ENCODE measurements at regions not wholly inside any gene's neighbourhood (a gene's known extent, or its start where the extent isn't known, plus 50 kb on each side); places are given as distances from the start of the nearest gene placed in this dataset.
"Not testable (repeated sequence)": the region's sequence is repeated elsewhere in the genome, so short reads cannot be mapped to it uniquely, and the experiment has no call there.

DNA sequence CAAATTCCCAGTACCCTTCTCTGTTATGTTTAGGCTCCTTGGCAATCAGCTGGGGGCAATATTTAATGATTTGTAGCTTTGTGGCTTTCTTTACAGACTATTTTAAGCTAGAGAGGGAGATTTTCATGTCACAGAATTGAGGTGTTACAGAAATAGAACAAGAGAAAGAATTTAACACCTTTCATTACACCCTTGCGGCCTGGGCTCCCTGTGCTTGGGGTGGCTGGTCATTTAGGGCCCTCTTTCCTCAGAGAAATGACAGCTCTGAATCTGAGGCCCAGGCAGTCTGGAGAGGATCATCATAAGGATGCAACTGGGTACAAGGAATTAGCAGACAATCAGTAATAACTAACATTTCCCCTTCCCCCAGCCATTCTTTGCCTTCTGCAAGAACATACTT, 104.5 kb upstream of the INTU start:
- Histone ChIP-seq H3K27ac (ENCODE audit: low read depth in 1 of 2, low read length in 2 of 2) (no peak overlapping the region), H3K9me3 (ENCODE audit: control insufficient read depth in 4 of 4, low read length in 3 of 4) (no peaks in the 10 kb centered on the region), H3K4me3 (ENCODE audit: low read depth in 1 of 3, low read length in 3 of 3) (no peak overlapping the region), H3K4me1 (ENCODE audit: control insufficient read depth in 4 of 4, insufficient read depth in 4 of 4, low read length in 3 of 4) (peaks cover 0 to 3% (median 1%) of the 10 kb centered on the region in 4 donors), H3K36me3 (ENCODE audit: control insufficient read depth in 4 of 4, insufficient read depth in 3 of 4, low read depth in 1 of 4, low read length in 3 of 4) (no peaks in the 10 kb centered on the region), H3K9ac (ENCODE audit: low read depth in 1 of 2, low read length in 2 of 2) (no peak overlapping the region), H3K27me3 (ENCODE audit: control insufficient read depth in 4 of 4, insufficient read depth in 4 of 4, low read length in 3 of 4) (no peaks in the 10 kb centered on the region)
- WGBS = 82% methylated on average over 1 of the region's 1 CpG
- TF ChIP-seq RAD21 (IDR thresholded peaks at IDR 0.05) (no peak), HNF4A (conservative IDR thresholded peaks at IDR 0.05) (no peak), RXRA (IDR thresholded peaks at IDR 0.05) (no peak), TAF1 (conservative IDR thresholded peaks at IDR 0.05) (no peak), SP1 (IDR thresholded peaks at IDR 0.05) (no peak), EGR1 (IDR thresholded peaks at IDR 0.05; ENCODE audit: low read depth in 2 of 2) (no peak), JUND (IDR thresholded peaks at IDR 0.05) (no peak), YY1 (IDR thresholded peaks at IDR 0.05) (no peak)
- TF ChIP-seq, protein P1, sequence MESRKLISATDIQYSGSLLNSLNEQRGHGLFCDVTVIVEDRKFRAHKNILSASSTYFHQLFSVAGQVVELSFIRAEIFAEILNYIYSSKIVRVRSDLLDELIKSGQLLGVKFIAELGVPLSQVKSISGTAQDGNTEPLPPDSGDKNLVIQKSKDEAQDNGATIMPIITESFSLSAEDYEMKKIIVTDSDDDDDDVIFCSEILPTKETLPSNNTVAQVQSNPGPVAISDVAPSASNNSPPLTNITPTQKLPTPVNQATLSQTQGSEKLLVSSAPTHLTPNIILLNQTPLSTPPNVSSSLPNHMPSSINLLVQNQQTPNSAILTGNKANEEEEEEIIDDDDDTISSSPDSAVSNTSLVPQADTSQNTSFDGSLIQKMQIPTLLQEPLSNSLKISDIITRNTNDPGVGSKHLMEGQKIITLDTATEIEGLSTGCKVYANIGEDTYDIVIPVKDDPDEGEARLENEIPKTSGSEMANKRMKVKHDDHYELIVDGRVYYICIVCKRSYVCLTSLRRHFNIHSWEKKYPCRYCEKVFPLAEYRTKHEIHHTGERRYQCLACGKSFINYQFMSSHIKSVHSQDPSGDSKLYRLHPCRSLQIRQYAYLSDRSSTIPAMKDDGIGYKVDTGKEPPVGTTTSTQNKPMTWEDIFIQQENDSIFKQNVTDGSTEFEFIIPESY (IDR thresholded peaks at IDR 0.05) = no peak
- TF ChIP-seq, protein P2, sequence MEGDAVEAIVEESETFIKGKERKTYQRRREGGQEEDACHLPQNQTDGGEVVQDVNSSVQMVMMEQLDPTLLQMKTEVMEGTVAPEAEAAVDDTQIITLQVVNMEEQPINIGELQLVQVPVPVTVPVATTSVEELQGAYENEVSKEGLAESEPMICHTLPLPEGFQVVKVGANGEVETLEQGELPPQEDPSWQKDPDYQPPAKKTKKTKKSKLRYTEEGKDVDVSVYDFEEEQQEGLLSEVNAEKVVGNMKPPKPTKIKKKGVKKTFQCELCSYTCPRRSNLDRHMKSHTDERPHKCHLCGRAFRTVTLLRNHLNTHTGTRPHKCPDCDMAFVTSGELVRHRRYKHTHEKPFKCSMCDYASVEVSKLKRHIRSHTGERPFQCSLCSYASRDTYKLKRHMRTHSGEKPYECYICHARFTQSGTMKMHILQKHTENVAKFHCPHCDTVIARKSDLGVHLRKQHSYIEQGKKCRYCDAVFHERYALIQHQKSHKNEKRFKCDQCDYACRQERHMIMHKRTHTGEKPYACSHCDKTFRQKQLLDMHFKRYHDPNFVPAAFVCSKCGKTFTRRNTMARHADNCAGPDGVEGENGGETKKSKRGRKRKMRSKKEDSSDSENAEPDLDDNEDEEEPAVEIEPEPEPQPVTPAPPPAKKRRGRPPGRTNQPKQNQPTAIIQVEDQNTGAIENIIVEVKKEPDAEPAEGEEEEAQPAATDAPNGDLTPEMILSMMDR (IDR thresholded peaks at IDR 0.05; ENCODE audit: low read depth, low read length, missing input control) = no peak
- TF ChIP-seq, protein P3, sequence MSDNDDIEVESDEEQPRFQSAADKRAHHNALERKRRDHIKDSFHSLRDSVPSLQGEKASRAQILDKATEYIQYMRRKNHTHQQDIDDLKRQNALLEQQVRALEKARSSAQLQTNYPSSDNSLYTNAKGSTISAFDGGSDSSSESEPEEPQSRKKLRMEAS (IDR thresholded peaks at IDR 0.05) = no peak
- TF ChIP-seq, protein P4, sequence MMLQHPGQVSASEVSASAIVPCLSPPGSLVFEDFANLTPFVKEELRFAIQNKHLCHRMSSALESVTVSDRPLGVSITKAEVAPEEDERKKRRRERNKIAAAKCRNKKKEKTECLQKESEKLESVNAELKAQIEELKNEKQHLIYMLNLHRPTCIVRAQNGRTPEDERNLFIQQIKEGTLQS (IDR thresholded peaks at IDR 0.05) = no peak
- no peak for DNase-seq (ENCODE audit: low spot score)

DNA sequence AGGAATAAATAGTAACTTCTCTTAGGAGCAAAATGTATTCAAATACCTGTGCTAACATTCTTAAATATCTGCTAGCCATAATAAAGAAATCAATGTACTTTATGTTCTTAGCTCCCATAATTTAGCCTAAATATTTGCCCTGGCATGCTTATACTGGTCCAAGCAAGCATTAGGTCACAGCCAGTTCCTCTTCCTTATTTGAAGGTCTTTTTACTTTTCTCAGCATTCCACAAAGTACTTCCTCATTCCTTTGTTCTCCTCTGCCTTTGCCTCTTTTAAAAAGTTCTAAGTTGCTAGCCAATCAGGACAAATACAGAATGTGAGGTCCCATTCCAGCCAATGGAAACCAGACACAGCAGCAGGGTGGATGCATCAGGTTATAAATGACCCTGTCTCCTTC, 102.9 kb upstream of the INTU start:
- not testable (repeated sequence) for H3K27ac ChIP-seq (ENCODE audit: low read depth in 1 of 2, low read length in 2 of 2); H3K9me3 ChIP-seq (ENCODE audit: control insufficient read depth in 4 of 4, low read length in 3 of 4); H3K9ac ChIP-seq (ENCODE audit: low read depth in 1 of 2, low read length in 2 of 2); H3K4me3 ChIP-seq (ENCODE audit: low read depth in 1 of 3, low read length in 3 of 3); H3K27me3 ChIP-seq (ENCODE audit: control insufficient read depth in 4 of 4, insufficient read depth in 4 of 4, low read length in 3 of 4); H3K36me3 ChIP-seq (ENCODE audit: control insufficient read depth in 4 of 4, insufficient read depth in 3 of 4, low read depth in 1 of 4, low read length in 3 of 4); DNase-seq (ENCODE audit: low spot score); H3K4me1 ChIP-seq (ENCODE audit: control insufficient read depth in 4 of 4, insufficient read depth in 4 of 4, low read length in 3 of 4)

DNA sequence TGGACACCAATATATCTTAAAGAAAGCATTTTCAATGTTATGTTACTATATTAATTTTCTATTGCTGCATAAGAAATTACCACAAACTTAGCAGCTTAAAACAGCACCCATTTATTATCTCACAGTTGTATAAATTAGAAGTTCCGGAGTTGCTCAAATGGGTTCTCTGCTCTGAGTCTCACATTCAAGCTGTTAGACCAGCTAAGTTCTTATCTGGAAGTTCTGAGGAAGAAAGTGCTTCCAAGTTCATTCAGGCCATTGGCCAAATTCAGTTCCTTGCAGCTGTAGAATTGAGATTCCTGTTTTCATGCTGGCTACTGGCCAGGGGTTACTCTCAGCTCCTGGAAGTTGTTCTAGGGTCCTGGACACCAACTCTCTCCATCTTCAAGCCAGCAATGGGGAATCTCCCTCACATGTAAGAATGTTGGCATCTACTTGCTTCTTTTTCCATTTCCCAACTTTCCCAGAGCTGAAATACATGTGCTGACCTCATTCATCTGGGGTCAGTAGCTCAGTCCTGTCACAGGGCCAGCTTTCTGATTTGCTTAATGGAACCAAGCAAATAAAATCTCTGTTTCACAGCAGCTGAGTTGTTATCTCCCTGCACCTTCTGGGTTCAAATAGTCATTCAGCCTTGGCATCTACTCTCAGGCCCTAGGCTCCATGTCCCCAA, 99.6 kb upstream of the INTU start:
- no peak for DNase-seq (ENCODE audit: low spot score)
- H3K9me3 ChIP-seq (ENCODE audit: control insufficient read depth in 4 of 4, low read length in 3 of 4) = no peaks in the 10 kb centered on the region
- peaks cover 0 to 6% (median 2%) of the 10 kb centered on the region in 4 donors for H3K4me1 ChIP-seq (ENCODE audit: control insufficient read depth in 4 of 4, insufficient read depth in 4 of 4, low read length in 3 of 4)
- no peaks in the 10 kb centered on the region for H3K27me3 ChIP-seq (ENCODE audit: control insufficient read depth in 4 of 4, insufficient read depth in 4 of 4, low read length in 3 of 4)
- WGBS = 80% methylated on average over 1 of the region's 1 CpG
- H3K4me3 ChIP-seq (ENCODE audit: low read depth in 1 of 3, low read length in 3 of 3) = no peak overlapping the region
- no peaks in the 10 kb centered on the region for H3K36me3 ChIP-seq (ENCODE audit: control insufficient read depth in 4 of 4, insufficient read depth in 3 of 4, low read depth in 1 of 4, low read length in 3 of 4)
- H3K27ac ChIP-seq (ENCODE audit: low read depth in 1 of 2, low read length in 2 of 2) = no peak overlapping the region
- no peak overlapping the region for H3K9ac ChIP-seq (ENCODE audit: low read depth in 1 of 2, low read length in 2 of 2)
- TF ChIP-seq RAD21 (IDR thresholded peaks at IDR 0.05) = peak; percentile 26 to 41
- no peak for TF ChIP-seq GABPA (IDR thresholded peaks at IDR 0.05 in 1 of 2, conservative IDR thresholded peaks at IDR 0.05 in 1 of 2)
- peak; percentile 93 to 95 for TF ChIP-seq RXRA (IDR thresholded peaks at IDR 0.05)
- TF ChIP-seq, protein P1 (IDR thresholded peaks at IDR 0.05) = peak; percentile 72
- TF ChIP-seq HNF4A (conservative IDR thresholded peaks at IDR 0.05) = peak; percentile 61 to 72
- TF ChIP-seq, protein P4 (IDR thresholded peaks at IDR 0.05) = no peak
- TF ChIP-seq, protein P2 (IDR thresholded peaks at IDR 0.05; ENCODE audit: low read depth, low read length, missing input control) = no peak
